ENCODE measurements at regions not wholly inside any gene's neighbourhood (a gene's known extent, or its start where the extent isn't known, plus 50 kb on each side); places are given as distances from the start of the nearest gene placed in this dataset.
A peak's percentile ranks its signal among the peaks of the same experiment; 100 is the strongest.
"Not testable (repeated sequence)": the region's sequence is repeated elsewhere in the genome, so short reads cannot be mapped to it uniquely, and the experiment has no call there.

GRCh38 chr6:76495909-76496308 lies 423.4 kb upstream of the IMPG1 start:
- peak; percentile 5 for DNase-seq (ENCODE audit: low read depth)
- H3K4me3 ChIP-seq (ENCODE audit: low read depth, low read length) = no peak overlapping the region
- TF ChIP-seq, protein P1, sequence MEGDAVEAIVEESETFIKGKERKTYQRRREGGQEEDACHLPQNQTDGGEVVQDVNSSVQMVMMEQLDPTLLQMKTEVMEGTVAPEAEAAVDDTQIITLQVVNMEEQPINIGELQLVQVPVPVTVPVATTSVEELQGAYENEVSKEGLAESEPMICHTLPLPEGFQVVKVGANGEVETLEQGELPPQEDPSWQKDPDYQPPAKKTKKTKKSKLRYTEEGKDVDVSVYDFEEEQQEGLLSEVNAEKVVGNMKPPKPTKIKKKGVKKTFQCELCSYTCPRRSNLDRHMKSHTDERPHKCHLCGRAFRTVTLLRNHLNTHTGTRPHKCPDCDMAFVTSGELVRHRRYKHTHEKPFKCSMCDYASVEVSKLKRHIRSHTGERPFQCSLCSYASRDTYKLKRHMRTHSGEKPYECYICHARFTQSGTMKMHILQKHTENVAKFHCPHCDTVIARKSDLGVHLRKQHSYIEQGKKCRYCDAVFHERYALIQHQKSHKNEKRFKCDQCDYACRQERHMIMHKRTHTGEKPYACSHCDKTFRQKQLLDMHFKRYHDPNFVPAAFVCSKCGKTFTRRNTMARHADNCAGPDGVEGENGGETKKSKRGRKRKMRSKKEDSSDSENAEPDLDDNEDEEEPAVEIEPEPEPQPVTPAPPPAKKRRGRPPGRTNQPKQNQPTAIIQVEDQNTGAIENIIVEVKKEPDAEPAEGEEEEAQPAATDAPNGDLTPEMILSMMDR (conservative IDR thresholded peaks at IDR 0.05; ENCODE audit: low read depth, low read length) = no peak

GRCh38 chr6:76491376-76491775 lies 418.9 kb upstream of the IMPG1 start:
- DNase-seq (ENCODE audit: low read depth); H3K4me3 ChIP-seq (ENCODE audit: low read depth, low read length): not testable (repeated sequence)

GRCh38 chr6:76490456-76490855 lies 418.0 kb upstream of the IMPG1 start:
- no peak for DNase-seq (ENCODE audit: low read depth)
- TF ChIP-seq, protein P1 (conservative IDR thresholded peaks at IDR 0.05; ENCODE audit: low read depth, low read length) = no peak
- no peak overlapping the region for H3K4me3 ChIP-seq (ENCODE audit: low read depth, low read length)

GRCh38 chr6:76481101-76481500 lies 408.6 kb upstream of the IMPG1 start:
- no peak for DNase-seq (ENCODE audit: low read depth)
- TF ChIP-seq, protein P1 (conservative IDR thresholded peaks at IDR 0.05; ENCODE audit: low read depth, low read length) = no peak
- no peak overlapping the region for H3K4me3 ChIP-seq (ENCODE audit: low read depth, low read length)

- TF ChIP-seq, protein P1 (conservative IDR thresholded peaks at IDR 0.05; ENCODE audit: low read depth, low read length) = no peak
- no peak for DNase-seq (ENCODE audit: low read depth)
Observed at GRCh38 chr6:76472858-76473257, 400.4 kb upstream of the IMPG1 start.

GRCh38 chr6:76466286-76466685 lies 393.8 kb upstream of the IMPG1 start:
- no peak overlapping the region for H3K4me3 ChIP-seq (ENCODE audit: low read depth, low read length)
- DNase-seq (ENCODE audit: low read depth) = no peak
- TF ChIP-seq, protein P1 (conservative IDR thresholded peaks at IDR 0.05; ENCODE audit: low read depth, low read length) = no peak

More at GRCh38 chr6:76472858-76473257, 400.4 kb upstream of the IMPG1 start:
- no peak overlapping the region for H3K4me3 ChIP-seq (ENCODE audit: low read depth, low read length)

GRCh38 chr6:76465410-76465809 lies 392.9 kb upstream of the IMPG1 start:
- H3K4me3 ChIP-seq (ENCODE audit: low read depth, low read length) = no peak overlapping the region
- TF ChIP-seq, protein P1 (conservative IDR thresholded peaks at IDR 0.05; ENCODE audit: low read depth, low read length) = no peak

DNA sequence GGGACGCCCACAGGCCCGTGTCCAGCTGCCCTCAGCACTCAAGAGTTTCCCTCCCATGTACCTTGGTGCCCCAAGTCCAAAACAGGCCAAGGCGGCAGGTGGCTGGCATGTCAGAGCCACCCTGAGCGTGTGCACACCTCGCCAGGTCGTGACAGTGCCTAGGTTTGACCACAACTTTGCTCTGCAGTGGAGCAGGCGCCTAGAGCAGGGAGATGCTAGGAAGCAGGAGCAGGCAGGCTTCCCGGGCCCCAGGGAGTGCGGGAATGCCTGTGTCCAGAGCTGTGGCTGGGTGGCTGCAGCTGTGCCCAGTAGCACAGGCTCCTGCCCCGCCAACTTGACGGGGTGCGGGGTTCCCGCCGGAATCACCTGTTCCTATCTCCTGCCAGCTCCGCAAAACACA lies 380.8 kb upstream of the IMPG1 start:
- no peak overlapping the region for H3K4me3 ChIP-seq (ENCODE audit: low read depth, low read length)
- TF ChIP-seq, protein P1 (conservative IDR thresholded peaks at IDR 0.05; ENCODE audit: low read depth, low read length) = no peak
- DNase-seq (ENCODE audit: low read depth) = no peak

More at GRCh38 chr6:76465410-76465809, 392.9 kb upstream of the IMPG1 start:
- no peak for DNase-seq (ENCODE audit: low read depth)
